ENCODE measurements at regions not wholly inside any gene's neighbourhood (a gene's known extent, or its start where the extent isn't known, plus 50 kb on each side); places are given as distances from the start of the nearest gene placed in this dataset.

DNA sequence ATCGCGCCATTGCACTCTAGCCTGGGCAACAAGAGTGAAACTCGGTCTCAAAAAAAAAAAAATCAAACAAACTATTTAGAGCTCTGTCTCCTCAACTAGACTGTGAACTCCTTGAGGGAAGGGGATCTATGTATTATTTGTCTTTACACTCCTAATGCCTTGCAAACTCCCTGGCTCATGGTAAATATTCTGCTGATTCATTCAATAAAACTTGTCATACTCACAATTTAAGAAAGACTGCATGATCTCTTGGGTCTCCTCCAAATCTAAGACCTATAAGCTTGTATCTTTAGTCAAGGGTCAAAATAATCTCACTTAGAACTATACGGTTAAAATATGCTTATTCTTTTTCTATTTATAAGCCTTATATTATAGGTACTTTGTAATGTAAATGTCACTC lies 90.3 kb upstream of the NR5A2 start:
- Histone ChIP-seq H3K27me3 (replicated peaks; ENCODE audit: control insufficient read depth, insufficient read depth, low read length) (no peaks in the 10 kb centered on the region), H3K4me3 (replicated peaks; ENCODE audit: low read depth, low read length) (no peak overlapping the region), H3K36me3 (ENCODE audit: control insufficient read depth, insufficient read depth, low read length) (no peaks in the 10 kb centered on the region)
- TF ChIP-seq CTCF (IDR thresholded peaks at IDR 0.05; ENCODE audit: insufficient read depth, low read length, poor library complexity, severe bottlenecking): no peak
- no peak for DNase-seq (ENCODE audit: extremely low read depth, insufficient read length)

DNA sequence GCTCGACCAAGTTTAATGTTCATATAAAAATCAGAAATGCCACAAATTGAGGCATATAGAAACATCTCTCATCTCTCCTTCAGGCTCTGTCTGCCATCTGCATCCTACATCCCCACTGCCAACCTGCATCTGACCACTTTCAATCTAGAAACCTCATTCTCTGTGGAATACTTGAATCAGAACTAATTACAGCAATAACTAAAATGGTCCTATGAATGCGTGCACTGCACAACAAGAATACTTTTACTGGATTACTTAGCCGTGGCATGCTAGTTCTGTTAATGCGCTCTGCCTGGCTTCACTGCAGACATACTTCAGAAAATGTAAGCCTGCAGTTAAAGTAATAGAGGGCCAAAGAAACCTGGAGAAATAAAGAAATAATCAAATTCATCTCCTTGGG lies 89.8 kb upstream of the NR5A2 start:
- no peaks in the 10 kb centered on the region for H3K36me3 ChIP-seq (ENCODE audit: control insufficient read depth, insufficient read depth, low read length)
- H3K4me3 ChIP-seq (replicated peaks; ENCODE audit: low read depth, low read length): no peak overlapping the region
- H3K27me3 ChIP-seq (replicated peaks; ENCODE audit: control insufficient read depth, insufficient read depth, low read length): no peaks in the 10 kb centered on the region
- DNase-seq (ENCODE audit: extremely low read depth, insufficient read length): no peak
- TF ChIP-seq CTCF (IDR thresholded peaks at IDR 0.05; ENCODE audit: insufficient read depth, low read length, poor library complexity, severe bottlenecking): no peak

DNA sequence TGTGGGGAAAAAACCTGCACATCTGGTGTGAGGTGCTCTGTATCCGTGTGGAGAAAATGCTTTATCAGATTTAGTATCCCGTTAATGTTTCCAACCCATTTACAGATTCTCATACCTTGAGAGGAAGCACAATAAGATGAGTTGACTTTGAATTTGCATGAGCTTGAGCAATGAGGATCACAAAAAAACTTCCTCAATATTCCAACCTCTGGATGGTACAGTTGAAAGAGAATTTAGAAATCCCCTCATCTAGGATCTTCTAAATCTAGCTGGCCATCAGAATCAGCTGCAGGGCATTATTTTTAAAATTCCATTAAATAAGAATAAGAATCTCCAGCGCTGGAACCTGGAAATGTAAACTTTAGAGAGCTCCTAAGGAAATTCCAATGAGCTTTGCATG lies 82.5 kb upstream of the NR5A2 start:
- H3K27me3 ChIP-seq (replicated peaks; ENCODE audit: control insufficient read depth, insufficient read depth, low read length): no peaks in the 10 kb centered on the region; the same call in 1 of the 2 replicates
- H3K4me3 ChIP-seq (replicated peaks; ENCODE audit: low read depth, low read length): no peak overlapping the region
- no peak for TF ChIP-seq CTCF (IDR thresholded peaks at IDR 0.05; ENCODE audit: insufficient read depth, low read length, poor library complexity, severe bottlenecking)
- no peak for DNase-seq (ENCODE audit: extremely low read depth, insufficient read length)
- H3K36me3 ChIP-seq (ENCODE audit: control insufficient read depth, insufficient read depth, low read length): no peaks in the 10 kb centered on the region

GRCh38 chr1:199945591-199945990 lies 81.9 kb upstream of the NR5A2 start:
- no peak for DNase-seq (ENCODE audit: extremely low read depth, insufficient read length)
- TF ChIP-seq CTCF (IDR thresholded peaks at IDR 0.05; ENCODE audit: insufficient read depth, low read length, poor library complexity, severe bottlenecking): no peak

GRCh38 chr1:199946305-199947155 lies 81.0 kb upstream of the NR5A2 start:
- H3K36me3 ChIP-seq (ENCODE audit: control insufficient read depth, insufficient read depth, low read length): no peaks in the 10 kb centered on the region
- no peaks in the 10 kb centered on the region; the same call in 1 of the 2 replicates for H3K27me3 ChIP-seq (replicated peaks; ENCODE audit: control insufficient read depth, insufficient read depth, low read length)
- no peak for DNase-seq (ENCODE audit: extremely low read depth, insufficient read length)
- no peak overlapping the region for H3K4me3 ChIP-seq (replicated peaks; ENCODE audit: low read depth, low read length)
- TF ChIP-seq CTCF (IDR thresholded peaks at IDR 0.05; ENCODE audit: insufficient read depth, low read length, poor library complexity, severe bottlenecking): no peak

More at GRCh38 chr1:199945591-199945990, 81.9 kb upstream of the NR5A2 start:
- no peaks in the 10 kb centered on the region; the same call in 1 of the 2 replicates for H3K27me3 ChIP-seq (replicated peaks; ENCODE audit: control insufficient read depth, insufficient read depth, low read length)
- H3K36me3 ChIP-seq (ENCODE audit: control insufficient read depth, insufficient read depth, low read length): no peaks in the 10 kb centered on the region
- H3K4me3 ChIP-seq (replicated peaks; ENCODE audit: low read depth, low read length): no peak overlapping the region

Measured in GM06990 (cell line).